ENCODE measurements at regions not wholly inside any gene's neighbourhood (a gene's known extent, or its start where the extent isn't known, plus 50 kb on each side); places are given as distances from the start of the nearest gene placed in this dataset.

GRCh38 chr18:44175891-44176290 is 504.8 kb upstream of the SETBP1 start:
- Histone ChIP-seq H3K4me3 (no peak overlapping the region), H3K36me3 (no peaks in the 10 kb centered on the region), H3K27me3 (no peaks in the 10 kb centered on the region), H3K27ac (no peak overlapping the region), H3K4me1 (no peaks in the 10 kb centered on the region), H3K9me3 (no peaks in the 10 kb centered on the region)
- DNase-seq, result no peak
- no peak for TF ChIP-seq CTCF (IDR thresholded peaks at IDR 0.05)
- no peak for TF ChIP-seq POLR2A (IDR thresholded peaks at IDR 0.05)

GRCh38 chr18:44178476-44178875 is 502.2 kb upstream of the SETBP1 start:
- Histone ChIP-seq H3K9me3 (no peaks in the 10 kb centered on the region), H3K4me1 (no peaks in the 10 kb centered on the region), H3K4me3 (no peak overlapping the region), H3K27ac (no peak overlapping the region), H3K27me3 (no peaks in the 10 kb centered on the region), H3K36me3 (no peaks in the 10 kb centered on the region)
- peak in 1 of 3 donors; percentile 21 for DNase-seq
- TF ChIP-seq CTCF (IDR thresholded peaks at IDR 0.05) (no peak), POLR2A (IDR thresholded peaks at IDR 0.05) (no peak)

GRCh38 chr18:44179693-44180092 is 501.0 kb upstream of the SETBP1 start:
- no peak for DNase-seq
- TF ChIP-seq CTCF (IDR thresholded peaks at IDR 0.05), result no peak
- TF ChIP-seq POLR2A (IDR thresholded peaks at IDR 0.05), result no peak
- Histone ChIP-seq H3K4me3 (no peak overlapping the region), H3K9me3 (no peaks in the 10 kb centered on the region), H3K27ac (no peak overlapping the region), H3K4me1 (no peaks in the 10 kb centered on the region), H3K27me3 (no peaks in the 10 kb centered on the region), H3K36me3 (no peaks in the 10 kb centered on the region)

GRCh38 chr18:44180683-44181082 is 500.0 kb upstream of the SETBP1 start:
- Histone ChIP-seq H3K4me3 (no peak overlapping the region), H3K36me3 (no peaks in the 10 kb centered on the region), H3K4me1 (no peaks in the 10 kb centered on the region), H3K9me3 (no peaks in the 10 kb centered on the region), H3K27ac (no peak overlapping the region), H3K27me3 (no peaks in the 10 kb centered on the region)
- no peak for DNase-seq
- TF ChIP-seq POLR2A (IDR thresholded peaks at IDR 0.05) (no peak), CTCF (IDR thresholded peaks at IDR 0.05) (no peak)

- Histone ChIP-seq H3K4me3 (no peak overlapping the region), H3K4me1 (no peaks in the 10 kb centered on the region), H3K27ac (no peak overlapping the region), H3K9me3 (no peaks in the 10 kb centered on the region), H3K27me3 (no peaks in the 10 kb centered on the region), H3K36me3 (no peaks in the 10 kb centered on the region)
- DNase-seq, result no peak
- TF ChIP-seq CTCF (IDR thresholded peaks at IDR 0.05), result no peak
- no peak for TF ChIP-seq POLR2A (IDR thresholded peaks at IDR 0.05)
Observed at GRCh38 chr18:44181951-44182747, 498.5 kb upstream of the SETBP1 start.

Measured in Peyer's patch (tissue), 4 donors.